HG03025 (cell line): ENCODE measurements at regions not wholly inside any gene's neighbourhood (a gene's known extent, or its start where the extent isn't known, plus 50 kb on each side); places are given as distances from the start of the nearest gene placed in this dataset.

Experiments used
- ATAC-seq: cut with Tn5 transposase; IDR thresholded peaks from one replicate; pipeline ENCODE4 v1.9.1; 2021; ENCODE audit warnings: mild to moderate bottlenecking, moderate library complexity; ENCODE audit not compliant: unreplicated experiment, low FRiP score

GRCh38 chr12:68498736-68499135 is 112.0 kb upstream of the RAP1B start:
- no peak for ATAC-seq

DNA sequence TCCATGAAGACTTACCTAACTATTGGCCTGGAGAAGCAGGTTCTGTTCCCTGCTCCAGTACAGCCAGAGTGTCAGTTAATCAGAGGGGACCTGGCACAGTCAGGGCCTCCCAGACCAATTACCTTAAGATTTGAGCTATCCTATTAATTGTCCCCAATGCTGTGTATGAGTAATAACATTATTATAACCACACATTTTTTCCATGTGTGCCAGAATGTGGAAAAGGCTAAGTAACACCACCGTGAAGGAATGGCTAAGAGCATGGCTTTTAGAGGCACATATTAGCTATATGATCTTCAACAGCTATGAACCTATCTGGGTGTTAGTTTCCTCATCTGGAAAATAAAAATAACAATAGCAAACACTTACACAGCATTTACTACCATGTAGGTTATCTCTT is 111.1 kb upstream of the RAP1B start:
- ATAC-seq, result no peak

DNA sequence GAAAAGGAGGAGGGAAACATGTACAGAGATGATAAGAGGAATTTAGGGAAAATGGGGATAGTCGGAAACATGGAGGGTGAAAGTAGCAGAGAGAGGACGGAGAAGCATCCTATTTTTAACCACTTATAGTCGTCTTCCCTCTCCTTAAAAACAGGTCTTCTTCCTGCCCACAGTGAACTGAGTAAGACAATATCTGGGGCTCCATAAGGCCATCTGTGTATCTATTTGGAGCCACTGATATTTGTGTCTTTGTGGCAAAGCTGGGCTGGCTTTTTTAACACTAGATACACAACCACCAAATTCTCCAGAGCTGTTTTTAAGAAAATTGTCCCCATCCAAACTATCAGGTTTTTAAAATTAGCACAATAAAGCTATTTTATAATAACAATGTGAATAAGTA is 109.5 kb upstream of the RAP1B start:
- ATAC-seq, result no peak

DNA sequence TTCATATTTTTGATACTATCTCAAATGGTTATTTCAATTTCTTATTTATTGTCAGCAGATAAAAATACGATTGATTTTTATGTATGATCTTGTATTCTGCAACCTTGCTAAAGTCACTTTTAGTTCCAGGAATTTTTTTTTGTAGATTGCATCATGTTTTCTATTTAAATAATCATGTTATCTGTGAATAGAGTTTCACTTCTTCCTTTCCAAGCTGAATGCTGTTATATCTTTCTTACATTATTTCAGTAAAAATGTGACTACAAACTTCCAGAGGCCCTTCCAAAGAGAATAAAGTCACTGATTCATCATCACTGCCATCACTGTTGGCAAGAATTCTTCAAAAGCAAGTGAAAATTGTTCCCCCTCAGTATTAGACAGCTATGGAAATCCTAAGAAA is 104.7 kb upstream of the RAP1B start:
- no peak for ATAC-seq

- ATAC-seq, result no peak
Measured at GRCh38 chr12:68506619-68507018, 104.1 kb upstream of the RAP1B start.

DNA sequence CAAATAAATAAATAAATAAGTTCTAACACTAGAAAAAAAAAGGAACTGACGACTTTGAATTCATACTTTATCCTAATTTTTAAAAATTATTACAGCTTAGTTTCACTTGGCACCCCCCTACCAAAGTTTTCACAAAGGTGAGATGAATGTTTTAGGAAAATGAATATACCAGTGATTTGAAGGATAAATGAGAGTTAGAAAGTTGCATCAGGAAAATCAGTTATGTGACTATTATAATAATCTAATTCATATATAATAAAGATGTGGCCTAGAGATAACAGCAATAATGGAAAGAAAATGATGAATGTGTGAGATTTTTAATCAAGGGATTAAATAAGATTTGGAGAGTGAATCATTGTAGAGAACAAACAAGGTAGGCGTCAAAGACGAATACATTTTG is 103.0 kb upstream of the RAP1B start:
- no peak for ATAC-seq

GRCh38 chr12:68508576-68508975 is 102.1 kb upstream of the RAP1B start:
- ATAC-seq, result no peak

DNA sequence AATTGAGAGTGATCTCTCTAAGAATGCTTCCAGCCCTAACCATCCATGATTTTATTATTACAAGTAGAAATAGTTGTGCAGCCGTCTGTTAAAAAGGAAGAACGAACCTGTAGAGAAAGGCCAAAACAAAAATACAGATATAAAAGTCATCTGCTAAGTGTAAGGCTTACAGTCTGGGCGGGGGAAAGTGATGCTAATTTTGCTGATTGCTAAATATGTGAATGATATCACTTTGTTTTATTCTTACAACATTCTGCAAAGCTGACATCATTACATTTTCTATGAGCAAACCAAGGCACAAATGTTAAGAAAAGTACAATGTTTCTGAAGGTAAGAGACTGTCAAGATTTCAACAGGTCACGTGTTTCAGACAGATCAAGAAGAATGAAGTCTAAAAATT is 101.5 kb upstream of the RAP1B start:
- no peak for ATAC-seq

- ATAC-seq, result no peak
Measured at GRCh38 chr12:68510397-68510796, 100.3 kb upstream of the RAP1B start.

DNA sequence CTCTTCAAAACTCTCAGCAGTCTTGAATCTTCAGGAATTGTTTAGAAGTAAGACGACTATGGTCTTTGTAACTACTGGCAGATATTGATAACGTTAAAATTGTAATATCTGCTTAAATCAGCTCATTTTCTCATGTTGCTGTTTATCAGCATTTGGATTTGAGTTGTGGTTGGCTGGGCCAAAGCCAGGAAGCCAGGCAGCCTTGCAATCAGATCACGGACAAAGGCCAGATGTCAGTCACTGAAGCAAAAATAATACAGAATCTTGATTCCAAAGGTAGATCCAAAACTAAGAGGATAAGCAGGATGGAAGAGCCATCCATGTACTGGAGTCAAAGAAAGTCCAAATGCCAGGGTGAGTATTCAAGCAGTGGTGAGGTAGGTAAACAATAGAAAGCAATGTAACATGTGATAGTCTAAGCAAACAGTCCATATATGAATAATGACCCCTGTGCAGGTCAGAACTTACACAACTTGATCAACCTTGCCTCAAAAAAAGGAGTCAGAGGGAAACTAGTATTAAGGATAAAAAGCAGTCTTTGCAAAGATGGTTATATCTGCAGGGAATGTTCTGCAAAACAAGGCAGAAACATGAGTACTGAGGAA is 95.8 kb upstream of the RAP1B start:
- ATAC-seq, result no peak

DNA sequence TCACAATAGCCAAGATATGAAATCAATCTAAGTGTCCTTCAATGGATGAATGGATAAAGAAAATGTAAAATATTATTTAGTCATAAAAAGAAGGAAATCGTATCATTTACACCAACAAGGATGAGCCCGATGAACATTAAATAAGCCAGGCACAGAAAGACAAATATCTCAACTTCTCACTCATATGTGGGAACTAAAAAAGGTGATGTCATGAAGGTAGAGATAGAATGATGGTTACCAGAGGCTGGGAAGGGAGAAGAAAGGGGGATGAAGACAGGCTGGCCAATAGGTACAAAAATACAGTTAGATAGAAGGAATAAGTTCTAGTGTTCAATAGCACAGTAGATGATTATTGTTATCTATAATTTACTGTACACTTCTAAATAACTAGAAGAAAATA is 94.9 kb upstream of the RAP1B start:
- no peak for ATAC-seq

- no peak for ATAC-seq
Measured at GRCh38 chr12:68521321-68521839, 89.3 kb upstream of the RAP1B start.

DNA sequence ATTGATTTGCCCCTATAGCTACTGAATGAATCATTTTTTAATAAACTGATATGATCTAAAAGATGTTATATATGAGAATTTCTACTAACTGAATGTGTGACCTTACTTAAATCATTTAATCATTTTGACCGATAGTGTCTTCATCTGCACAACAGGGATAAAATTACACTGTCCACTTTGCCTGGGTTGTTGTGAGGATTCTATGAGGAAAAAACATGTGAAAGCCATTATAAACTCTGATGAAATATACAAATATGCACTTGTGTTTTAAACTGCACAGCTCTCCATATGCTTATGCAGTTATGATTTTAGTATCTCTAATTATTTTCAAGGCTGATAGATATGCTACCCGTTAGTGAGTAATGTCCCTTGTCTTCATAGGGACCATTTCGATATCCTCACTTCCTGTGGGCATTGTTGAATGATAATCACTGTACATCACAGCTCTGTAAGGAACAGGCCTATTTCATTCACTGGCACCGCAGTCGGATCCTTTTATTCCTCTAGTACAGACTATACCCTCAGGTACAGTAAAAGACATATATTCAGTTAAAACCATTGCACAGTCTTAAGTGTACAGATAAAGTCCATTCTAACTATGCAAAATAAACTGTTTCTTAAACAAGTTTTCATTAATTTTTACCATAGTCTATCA is 88.7 kb upstream of the RAP1B start:
- ATAC-seq, result no peak

DNA sequence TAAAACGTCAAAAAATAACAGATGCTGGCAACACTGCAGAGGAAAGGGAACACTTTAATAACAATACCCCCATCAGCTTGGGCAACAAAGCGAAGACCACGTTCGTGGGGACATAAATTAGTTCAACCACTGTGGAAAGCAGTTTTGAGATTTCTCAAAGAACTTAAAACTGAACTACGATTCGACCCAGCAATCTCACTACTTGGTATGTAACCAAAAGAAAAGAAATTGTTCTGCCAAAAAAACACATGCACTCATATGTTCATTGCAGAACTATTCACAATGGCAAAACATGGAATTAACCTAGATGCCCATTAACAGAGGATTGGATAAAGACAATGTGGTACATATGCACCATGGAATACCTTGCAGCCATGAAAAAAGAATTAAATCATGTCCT is 81.2 kb upstream of the RAP1B start:
- no peak for ATAC-seq

DNA sequence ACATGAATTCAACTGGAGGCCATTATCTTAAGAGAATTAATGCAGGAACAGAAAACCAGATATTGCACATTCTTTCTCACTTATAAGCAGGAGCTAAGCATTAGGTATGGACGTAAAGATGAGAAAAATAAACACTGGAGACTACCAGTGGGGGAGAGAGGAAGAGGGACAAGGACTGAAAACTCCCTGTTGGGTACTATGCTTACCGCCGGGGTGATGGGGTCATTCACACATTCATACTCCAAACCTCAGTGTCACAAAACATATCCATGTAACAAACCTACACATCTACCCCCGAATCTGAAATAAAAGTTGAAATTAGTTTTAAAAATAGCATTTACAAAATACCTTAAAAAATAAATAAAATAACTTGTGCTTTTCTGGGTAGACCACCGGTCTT is 80.8 kb upstream of the RAP1B start:
- no peak for ATAC-seq

- no peak for ATAC-seq
Measured at GRCh38 chr12:68530299-68530698, 80.4 kb upstream of the RAP1B start.

- no peak for ATAC-seq
Measured at GRCh38 chr12:68530965-68531364, 79.7 kb upstream of the RAP1B start.

- no peak for ATAC-seq
Measured at GRCh38 chr12:68532204-68532886, 78.4 kb upstream of the RAP1B start.

- ATAC-seq, result no peak
Measured at GRCh38 chr12:68532887-68533248, 77.8 kb upstream of the RAP1B start.

DNA sequence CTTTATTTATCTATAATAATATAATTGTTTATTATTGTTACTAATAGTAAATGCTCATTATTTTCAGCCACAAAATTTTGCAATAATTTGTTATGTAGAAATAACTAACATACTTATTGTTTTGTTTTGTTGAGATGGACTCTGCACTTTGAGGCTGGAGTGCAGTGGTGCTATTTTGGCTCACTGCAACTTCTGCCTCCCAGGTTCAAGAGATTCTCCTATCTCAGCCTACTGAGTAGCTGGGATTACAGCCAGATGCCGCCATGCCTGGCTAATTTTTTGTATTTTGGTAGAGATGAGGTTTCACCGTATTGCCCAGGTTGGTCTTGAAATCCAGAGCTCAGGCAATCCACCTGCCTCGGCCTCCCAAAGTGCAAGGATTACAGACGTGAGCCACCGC is 76.6 kb upstream of the RAP1B start:
- ATAC-seq, result no peak

DNA sequence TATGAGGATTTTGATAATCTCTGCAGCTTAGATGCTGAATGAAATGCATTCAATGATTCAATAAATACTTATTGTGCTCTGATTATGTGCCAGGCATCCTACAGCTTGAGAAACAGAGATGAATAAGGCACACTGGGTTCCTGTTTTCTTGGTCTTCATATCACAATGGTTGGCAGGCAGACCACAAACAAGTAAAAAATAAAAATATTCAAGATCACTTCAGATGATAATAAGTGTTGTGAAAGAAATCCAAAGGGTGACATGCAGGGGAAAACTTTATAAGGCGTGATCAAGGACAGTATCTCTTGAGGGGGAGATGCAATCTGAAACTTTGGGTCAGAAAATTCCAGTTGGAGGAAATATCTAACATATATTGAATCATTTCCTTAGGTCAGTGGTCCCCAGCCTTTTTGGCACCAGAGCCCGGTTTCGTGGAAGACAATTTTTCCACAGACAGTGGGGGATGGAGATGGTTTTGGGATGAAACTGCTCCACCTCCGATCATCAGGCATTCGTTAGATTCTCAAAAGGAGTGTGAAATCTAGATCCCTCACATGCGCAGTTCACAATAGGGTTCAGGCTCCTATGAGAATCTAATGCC is 73.7 kb upstream of the RAP1B start:
- no peak for ATAC-seq

DNA sequence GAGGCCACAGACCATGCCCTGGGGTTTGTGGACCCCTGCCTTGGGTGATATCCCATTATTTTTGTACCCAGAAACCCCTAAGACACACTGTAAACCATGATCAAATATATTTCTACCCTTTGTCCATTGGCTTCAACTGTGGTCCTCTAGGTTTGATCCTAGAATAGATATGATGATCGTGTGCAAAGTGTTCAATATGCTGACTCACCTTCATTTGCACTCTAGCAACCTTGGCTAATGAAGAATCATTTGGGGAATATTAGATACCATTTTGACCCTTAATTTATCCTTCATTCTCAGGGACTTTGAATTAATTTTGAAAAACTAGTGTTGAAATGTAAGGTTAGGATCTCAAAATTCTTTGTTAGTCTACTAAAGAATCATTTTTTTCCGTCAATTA is 73.1 kb upstream of the RAP1B start:
- ATAC-seq, result no peak
